HUES48 (cell line): ENCODE measurements at regions not wholly inside any gene's neighbourhood (a gene's known extent, or its start where the extent isn't known, plus 50 kb on each side); places are given as distances from the start of the nearest gene placed in this dataset.

Source experiments
- H3K27ac ChIP-seq: one replicate; pipeline ENCODE4 v1.7.0; 2013; ENCODE audit warnings: low read depth, low read length, inconsistent platforms
- H3K27me3 ChIP-seq: 2 replicates; pipeline ENCODE4 v1.6.1; 2013; ENCODE audit warnings: mild to moderate bottlenecking, low read length; ENCODE audit not compliant: control insufficient read depth, insufficient read depth
- H3K36me3 ChIP-seq: 2 replicates; pipeline ENCODE4 v1.6.1; 2013; ENCODE audit warnings: low read length; ENCODE audit not compliant: control insufficient read depth, insufficient read depth
- H3K4me1 ChIP-seq: 2 replicates; pipeline ENCODE4 v1.6.1; 2013; ENCODE audit warnings: mild to moderate bottlenecking, low read length; ENCODE audit not compliant: control insufficient read depth, insufficient read depth
- H3K4me3 ChIP-seq: 2 replicates; pipeline ENCODE4 v1.5.1; 2013; ENCODE audit warnings: mild to moderate bottlenecking, low read depth, low read length
- H3K9ac ChIP-seq: 2 replicates; pipeline ENCODE4 v1.6.1; 2013; ENCODE audit warnings: mild to moderate bottlenecking, low read depth, low read length, moderate library complexity
- H3K9me3 ChIP-seq: 2 replicates; pipeline ENCODE4 v1.6.1; 2013; ENCODE audit warnings: low read length; ENCODE audit not compliant: control insufficient read depth, insufficient read depth

- H3K27me3 ChIP-seq, result peaks cover 23% of the 10 kb centered on the region
- H3K4me1 ChIP-seq, result peaks cover 11% of the 10 kb centered on the region
- no peaks in the 10 kb centered on the region for H3K36me3 ChIP-seq
- H3K9me3 ChIP-seq, result no peaks in the 10 kb centered on the region
- no peak overlapping the region for H3K9ac ChIP-seq
- H3K27ac ChIP-seq, result no peak overlapping the region
- no peak overlapping the region for H3K4me3 ChIP-seq
These were observed 128.2 kb upstream of the GLI2 start for GRCh38 chr2:120607506-120607905.

GRCh38 chr2:120607996-120608395 lies 127.7 kb upstream of the GLI2 start:
- no peak overlapping the region for H3K4me3 ChIP-seq
- H3K9ac ChIP-seq, result no peak overlapping the region
- peaks cover 11% of the 10 kb centered on the region for H3K4me1 ChIP-seq
- H3K27me3 ChIP-seq, result peaks cover 23% of the 10 kb centered on the region
- no peak overlapping the region for H3K27ac ChIP-seq
- H3K36me3 ChIP-seq, result no peaks in the 10 kb centered on the region
- H3K9me3 ChIP-seq, result no peaks in the 10 kb centered on the region

GRCh38 chr2:120609826-120610395 lies 125.8 kb upstream of the GLI2 start:
- no peak overlapping the region for H3K9ac ChIP-seq
- H3K4me3 ChIP-seq, result no peak overlapping the region
- no peak overlapping the region for H3K27ac ChIP-seq
- peaks cover 24% of the 10 kb centered on the region for H3K27me3 ChIP-seq
- no peaks in the 10 kb centered on the region for H3K9me3 ChIP-seq
- no peaks in the 10 kb centered on the region for H3K36me3 ChIP-seq
- peaks cover 5% of the 10 kb centered on the region for H3K4me1 ChIP-seq

- Histone ChIP-seq H3K4me3 (no peak overlapping the region), H3K9ac (no peak overlapping the region), H3K36me3 (no peaks in the 10 kb centered on the region), H3K9me3 (no peaks in the 10 kb centered on the region), H3K4me1 (peaks cover 5% of the 10 kb centered on the region), H3K27ac (no peak overlapping the region), H3K27me3 (peaks cover 24% of the 10 kb centered on the region)
These were observed 124.7 kb upstream of the GLI2 start for GRCh38 chr2:120611016-120611415.

- H3K4me1 ChIP-seq, result peaks cover 5% of the 10 kb centered on the region
- no peaks in the 10 kb centered on the region for H3K36me3 ChIP-seq
- no peaks in the 10 kb centered on the region for H3K9me3 ChIP-seq
- no peak overlapping the region for H3K9ac ChIP-seq
- H3K27ac ChIP-seq, result no peak overlapping the region
- peaks cover 24% of the 10 kb centered on the region for H3K27me3 ChIP-seq
- H3K4me3 ChIP-seq, result no peak overlapping the region
These were observed 123.7 kb upstream of the GLI2 start for GRCh38 chr2:120611961-120612360.

GRCh38 chr2:120612471-120612870 lies 123.2 kb upstream of the GLI2 start:
- Histone ChIP-seq H3K36me3 (no peaks in the 10 kb centered on the region), H3K9me3 (no peaks in the 10 kb centered on the region), H3K27ac (no peak overlapping the region), H3K9ac (no peak overlapping the region), H3K4me1 (peaks cover 5% of the 10 kb centered on the region), H3K27me3 (peaks cover 24% of the 10 kb centered on the region), H3K4me3 (no peak overlapping the region)

- no peaks in the 10 kb centered on the region for H3K9me3 ChIP-seq
- H3K36me3 ChIP-seq, result no peaks in the 10 kb centered on the region
- no peak overlapping the region for H3K4me3 ChIP-seq
- no peak overlapping the region for H3K9ac ChIP-seq
- H3K27ac ChIP-seq, result no peak overlapping the region
- H3K4me1 ChIP-seq, result peaks cover 5% of the 10 kb centered on the region
- peaks cover 24% of the 10 kb centered on the region for H3K27me3 ChIP-seq
These were observed 122.7 kb upstream of the GLI2 start for GRCh38 chr2:120612931-120613330.

- no peak overlapping the region for H3K4me3 ChIP-seq
These were observed 121.7 kb upstream of the GLI2 start for GRCh38 chr2:120613742-120614571.

GRCh38 chr2:120614901-120615300 lies 120.8 kb upstream of the GLI2 start:
- Histone ChIP-seq H3K9me3 (no peaks in the 10 kb centered on the region), H3K9ac (no peak overlapping the region), H3K36me3 (no peaks in the 10 kb centered on the region), H3K27me3 (peaks cover 24% of the 10 kb centered on the region), H3K4me3 (no peak overlapping the region), H3K4me1 (peaks cover 5% of the 10 kb centered on the region), H3K27ac (no peak overlapping the region)

More at GRCh38 chr2:120613742-120614571, 121.7 kb upstream of the GLI2 start:
- peaks cover 5% of the 10 kb centered on the region for H3K4me1 ChIP-seq
- H3K27ac ChIP-seq, result no peak overlapping the region
- no peaks in the 10 kb centered on the region for H3K9me3 ChIP-seq
- H3K27me3 ChIP-seq, result peaks cover 24% of the 10 kb centered on the region
- H3K36me3 ChIP-seq, result no peaks in the 10 kb centered on the region
- H3K9ac ChIP-seq, result no peak overlapping the region

GRCh38 chr2:120616261-120616660 lies 119.4 kb upstream of the GLI2 start:
- Histone ChIP-seq H3K9ac (no peak overlapping the region), H3K27ac (no peak overlapping the region), H3K36me3 (no peaks in the 10 kb centered on the region), H3K27me3 (peaks cover 17% of the 10 kb centered on the region), H3K4me3 (no peak overlapping the region), H3K9me3 (no peaks in the 10 kb centered on the region), H3K4me1 (no peaks in the 10 kb centered on the region)

- Histone ChIP-seq H3K9me3 (no peaks in the 10 kb centered on the region), H3K9ac (no peak overlapping the region), H3K27me3 (peaks cover 11% of the 10 kb centered on the region), H3K27ac (no peak overlapping the region), H3K4me1 (no peaks in the 10 kb centered on the region), H3K36me3 (no peaks in the 10 kb centered on the region), H3K4me3 (no peak overlapping the region)
These were observed 118.6 kb upstream of the GLI2 start for GRCh38 chr2:120617055-120617454.
